Fibroblast of villous mesenchyme (primary cell): ENCODE measurements at regions not wholly inside any gene's neighbourhood (a gene's known extent, or its start where the extent isn't known, plus 50 kb on each side); places are given as distances from the start of the nearest gene placed in this dataset.

Source experiments
- DNase-seq: peaks from one replicate; pipeline ENCODE4 v3.0.0-alpha.2; 2010; ENCODE audit warnings: low read depth
- H3K4me3 ChIP-seq: 2 replicates; pipeline ENCODE4 v1.5.1; 2011; ENCODE audit warnings: low read depth, mild to moderate bottlenecking, low read length
- TF ChIP-seq, protein P1 (sequence below): IDR thresholded peaks from 2 replicates; pipeline ENCODE4 v1.5.1; 2012; ENCODE audit warnings: low read depth, mild to moderate bottlenecking, low read length; ENCODE audit not compliant: insufficient read depth

DNA sequence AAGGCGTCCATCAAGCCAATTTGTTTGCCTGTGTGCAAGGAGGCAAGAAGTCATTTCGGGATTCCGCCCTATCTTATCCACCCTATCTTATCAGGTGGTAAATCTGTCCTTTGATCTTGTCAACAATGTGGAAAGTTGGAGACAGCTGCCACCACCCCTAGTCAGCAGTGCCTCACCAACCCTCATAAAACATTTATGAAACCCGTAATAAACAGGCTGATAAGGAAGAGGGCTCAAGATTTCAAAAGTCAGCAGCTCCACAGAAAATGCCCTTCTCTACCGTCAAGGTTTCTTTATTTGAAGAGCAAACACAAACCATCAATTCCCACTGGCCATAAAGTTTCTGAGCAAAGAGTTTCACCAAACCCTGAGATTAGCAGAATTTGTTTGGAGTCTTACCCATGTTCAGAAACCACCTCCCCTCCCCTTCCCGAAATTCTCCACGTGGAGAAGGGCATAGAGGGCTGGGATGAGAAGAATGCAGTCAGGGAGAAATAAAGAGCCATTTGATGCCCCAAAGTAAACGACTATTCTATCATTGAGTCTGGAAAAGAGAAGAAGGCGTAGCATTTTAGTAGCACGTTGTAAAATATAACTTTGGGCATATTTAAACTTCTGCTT lies 196.0 kb upstream of the GPR12 start:
- peak; percentile 63 for DNase-seq
- H3K4me3 ChIP-seq = no peak overlapping the region
- TF ChIP-seq, protein P1, sequence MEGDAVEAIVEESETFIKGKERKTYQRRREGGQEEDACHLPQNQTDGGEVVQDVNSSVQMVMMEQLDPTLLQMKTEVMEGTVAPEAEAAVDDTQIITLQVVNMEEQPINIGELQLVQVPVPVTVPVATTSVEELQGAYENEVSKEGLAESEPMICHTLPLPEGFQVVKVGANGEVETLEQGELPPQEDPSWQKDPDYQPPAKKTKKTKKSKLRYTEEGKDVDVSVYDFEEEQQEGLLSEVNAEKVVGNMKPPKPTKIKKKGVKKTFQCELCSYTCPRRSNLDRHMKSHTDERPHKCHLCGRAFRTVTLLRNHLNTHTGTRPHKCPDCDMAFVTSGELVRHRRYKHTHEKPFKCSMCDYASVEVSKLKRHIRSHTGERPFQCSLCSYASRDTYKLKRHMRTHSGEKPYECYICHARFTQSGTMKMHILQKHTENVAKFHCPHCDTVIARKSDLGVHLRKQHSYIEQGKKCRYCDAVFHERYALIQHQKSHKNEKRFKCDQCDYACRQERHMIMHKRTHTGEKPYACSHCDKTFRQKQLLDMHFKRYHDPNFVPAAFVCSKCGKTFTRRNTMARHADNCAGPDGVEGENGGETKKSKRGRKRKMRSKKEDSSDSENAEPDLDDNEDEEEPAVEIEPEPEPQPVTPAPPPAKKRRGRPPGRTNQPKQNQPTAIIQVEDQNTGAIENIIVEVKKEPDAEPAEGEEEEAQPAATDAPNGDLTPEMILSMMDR = no peak

DNA sequence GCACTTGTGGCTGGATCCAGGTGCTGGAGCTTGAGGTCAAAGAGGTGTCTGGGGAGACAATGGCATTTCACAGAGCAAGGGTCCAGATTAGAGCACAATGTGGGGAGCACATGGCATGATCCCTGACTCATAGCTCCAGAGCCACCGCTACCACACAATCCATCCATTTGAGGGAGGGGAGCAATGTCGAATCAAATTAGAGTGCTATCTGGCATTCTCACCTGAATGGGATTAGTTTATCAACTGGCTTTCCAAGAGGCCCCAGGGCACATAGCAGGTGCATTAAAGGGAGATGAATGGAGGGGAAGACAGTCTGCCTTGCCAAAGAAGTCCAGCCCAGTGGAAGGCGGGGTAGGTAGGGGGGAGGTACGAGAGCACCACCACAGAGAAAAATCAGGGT lies 194.4 kb upstream of the GPR12 start:
- no peak for DNase-seq
- H3K4me3 ChIP-seq = no peak overlapping the region
- TF ChIP-seq, protein P1 = no peak

DNA sequence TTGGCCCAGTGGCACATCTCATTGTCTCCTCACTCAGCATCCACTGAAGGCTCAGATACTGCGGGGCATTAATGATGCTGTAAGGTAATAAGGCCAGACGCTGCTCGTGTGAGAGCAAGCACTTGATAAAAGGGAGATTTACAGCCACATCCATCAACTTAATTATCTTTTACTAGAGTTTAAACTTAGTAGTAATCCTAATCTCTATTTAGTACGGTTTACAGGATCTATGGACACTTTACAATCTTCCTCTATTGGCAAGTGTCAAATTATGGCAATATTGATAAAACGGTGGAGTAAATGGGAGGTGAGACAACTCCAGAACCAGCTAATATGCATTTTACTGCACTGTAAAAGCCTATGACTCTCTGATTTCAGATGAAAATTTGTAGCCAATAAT lies 192.7 kb upstream of the GPR12 start:
- TF ChIP-seq, protein P1 = no peak
- no peak overlapping the region for H3K4me3 ChIP-seq
- DNase-seq = no peak

DNA sequence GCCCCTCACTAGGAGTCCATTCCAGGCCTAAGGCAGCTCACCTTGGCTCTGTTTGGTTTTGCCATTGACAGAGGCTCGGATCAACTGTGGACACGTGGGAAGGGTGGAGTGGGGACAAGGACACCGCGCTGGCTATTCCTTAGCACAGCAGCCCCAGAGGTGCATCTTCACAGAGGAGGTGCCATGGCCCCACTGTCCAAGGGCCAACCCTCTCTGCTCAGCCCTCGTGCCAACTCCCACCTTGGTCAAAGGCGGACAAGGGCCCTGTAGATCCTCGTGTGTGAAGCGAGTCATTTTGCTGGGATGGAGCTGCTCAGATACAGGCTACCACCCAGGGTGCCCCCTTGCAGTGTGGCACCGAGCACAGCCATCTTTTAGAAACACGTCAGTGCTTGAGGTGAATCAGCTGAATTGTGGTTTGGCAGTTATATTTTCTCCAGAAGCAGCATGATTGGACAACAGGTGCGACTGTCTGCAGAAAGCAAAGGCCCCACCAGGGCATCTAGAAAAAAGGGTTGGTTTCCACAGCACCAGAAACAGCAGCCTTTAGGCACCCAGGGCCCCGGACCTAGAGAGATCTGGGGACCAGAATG lies 192.1 kb upstream of the GPR12 start:
- TF ChIP-seq, protein P1 = no peak
- no peak for DNase-seq
- no peak overlapping the region for H3K4me3 ChIP-seq

DNA sequence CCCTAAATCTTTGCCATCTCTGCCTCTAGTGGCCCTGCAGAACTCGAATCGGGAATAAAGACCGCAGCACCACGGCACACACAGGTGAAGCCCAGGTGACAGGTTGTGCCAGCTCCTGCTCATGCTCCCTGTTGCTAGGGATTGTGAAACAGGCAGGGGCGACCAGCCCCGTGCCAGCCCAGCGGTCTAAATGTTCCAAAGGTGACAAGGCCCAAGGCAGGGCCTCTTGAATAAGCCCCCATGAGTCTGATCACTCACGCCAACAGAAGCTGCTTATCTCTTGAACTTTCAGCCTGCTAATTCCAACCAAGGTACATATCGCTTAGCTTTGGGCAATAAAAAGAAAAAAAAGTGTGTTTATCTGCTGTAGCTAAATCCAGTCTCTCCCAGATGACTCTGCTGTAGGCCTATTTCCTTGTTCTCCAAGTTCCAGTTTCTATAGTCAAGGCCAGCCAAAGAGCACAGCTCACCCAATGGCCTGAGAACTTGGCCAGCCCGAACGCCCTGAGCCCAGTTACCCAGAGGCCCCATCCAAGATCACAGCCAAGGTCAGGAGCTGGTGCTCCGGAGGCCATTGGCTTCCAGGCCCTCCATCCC lies 191.1 kb upstream of the GPR12 start:
- no peak overlapping the region for H3K4me3 ChIP-seq
- TF ChIP-seq, protein P1 = no peak
- peak; percentile 34 for DNase-seq

DNA sequence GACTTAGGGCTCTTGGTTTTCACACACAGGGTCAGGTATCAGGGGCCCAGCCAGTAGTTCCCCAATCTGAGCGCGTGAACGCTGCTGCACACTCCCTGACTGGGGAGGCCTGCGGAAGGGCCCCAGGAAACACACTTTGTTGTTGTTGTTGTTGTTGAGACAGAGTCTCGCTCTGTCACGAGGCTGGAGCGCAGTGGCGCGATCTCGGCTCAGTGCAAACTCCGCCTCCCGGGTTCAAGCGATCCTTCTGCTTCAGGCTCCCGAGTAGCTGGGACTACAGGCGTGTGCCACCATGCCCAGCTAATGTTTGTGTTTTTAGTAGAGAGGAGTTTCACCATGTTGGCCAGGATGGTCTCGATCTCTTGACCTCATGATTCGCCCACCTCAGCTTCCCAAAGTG lies 190.4 kb upstream of the GPR12 start:
- TF ChIP-seq, protein P1 = no peak
- DNase-seq = no peak
- H3K4me3 ChIP-seq = no peak overlapping the region
